ENCODE measurements at regions not wholly inside any gene's neighbourhood (a gene's known extent, or its start where the extent isn't known, plus 50 kb on each side); places are given as distances from the start of the nearest gene placed in this dataset.
"Not testable (repeated sequence)": the region's sequence is repeated elsewhere in the genome, so short reads cannot be mapped to it uniquely, and the experiment has no call there.

GRCh38 chr13:70523622-70524021 lies 415.4 kb upstream of the KLHL1 start:
- H3K4me3 ChIP-seq = no peak overlapping the region
- WGBS, 2 donors (ENCODE audit: low coverage in 1 of 2) = 56 to 65% methylated on average over 2 of the region's 2 CpGs
- no peak for DNase-seq
- in situ Hi-C loops (cut with MboI; ENCODE audit: low pct_ligation_motif_present in 1 of 4, low pct_unique_long_range_greater_than_20kb in 1 of 4, low sequenced_read_pairs in 3 of 4) (no loop called here), intact Hi-C loops (cut with DNase I; ENCODE audit: low total_unique reads) (no loop called here)
- no peak overlapping the region for H3K27ac ChIP-seq
- no peaks in the 10 kb centered on the region for H3K36me3 ChIP-seq
- no peaks in the 10 kb centered on the region for H3K4me1 ChIP-seq
- TF ChIP-seq EP300 (IDR thresholded peaks at IDR 0.05; ENCODE audit: low read depth) (no peak), POLR2A (IDR thresholded peaks at IDR 0.05) (no peak), POLR2AphosphoS5 (IDR thresholded peaks at IDR 0.05) (no peak)
- TF ChIP-seq, protein P1, sequence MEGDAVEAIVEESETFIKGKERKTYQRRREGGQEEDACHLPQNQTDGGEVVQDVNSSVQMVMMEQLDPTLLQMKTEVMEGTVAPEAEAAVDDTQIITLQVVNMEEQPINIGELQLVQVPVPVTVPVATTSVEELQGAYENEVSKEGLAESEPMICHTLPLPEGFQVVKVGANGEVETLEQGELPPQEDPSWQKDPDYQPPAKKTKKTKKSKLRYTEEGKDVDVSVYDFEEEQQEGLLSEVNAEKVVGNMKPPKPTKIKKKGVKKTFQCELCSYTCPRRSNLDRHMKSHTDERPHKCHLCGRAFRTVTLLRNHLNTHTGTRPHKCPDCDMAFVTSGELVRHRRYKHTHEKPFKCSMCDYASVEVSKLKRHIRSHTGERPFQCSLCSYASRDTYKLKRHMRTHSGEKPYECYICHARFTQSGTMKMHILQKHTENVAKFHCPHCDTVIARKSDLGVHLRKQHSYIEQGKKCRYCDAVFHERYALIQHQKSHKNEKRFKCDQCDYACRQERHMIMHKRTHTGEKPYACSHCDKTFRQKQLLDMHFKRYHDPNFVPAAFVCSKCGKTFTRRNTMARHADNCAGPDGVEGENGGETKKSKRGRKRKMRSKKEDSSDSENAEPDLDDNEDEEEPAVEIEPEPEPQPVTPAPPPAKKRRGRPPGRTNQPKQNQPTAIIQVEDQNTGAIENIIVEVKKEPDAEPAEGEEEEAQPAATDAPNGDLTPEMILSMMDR (IDR thresholded peaks at IDR 0.05) = no peak
- H3K9me3 ChIP-seq = no peaks in the 10 kb centered on the region
- no peaks in the 10 kb centered on the region for H3K27me3 ChIP-seq

- intact Hi-C loops (cut with DNase I; ENCODE audit: low total_unique reads) (no loop called here), in situ Hi-C loops (cut with MboI; ENCODE audit: low pct_ligation_motif_present in 1 of 4, low pct_unique_long_range_greater_than_20kb in 1 of 4, low sequenced_read_pairs in 3 of 4) (no loop called here)
- H3K27ac ChIP-seq = no peak overlapping the region
- H3K9me3 ChIP-seq = no peaks in the 10 kb centered on the region
- H3K4me1 ChIP-seq = no peaks in the 10 kb centered on the region
- WGBS, 2 donors (ENCODE audit: low coverage in 1 of 2) = 21 to 42% methylated on average over 2 of the region's 2 CpGs
- no peaks in the 10 kb centered on the region for H3K27me3 ChIP-seq
- DNase-seq = no peak
- TF ChIP-seq EP300 (IDR thresholded peaks at IDR 0.05; ENCODE audit: low read depth) (no peak), POLR2A (IDR thresholded peaks at IDR 0.05) (no peak), POLR2AphosphoS5 (IDR thresholded peaks at IDR 0.05) (no peak)
- TF ChIP-seq, protein P1 (IDR thresholded peaks at IDR 0.05) = no peak
- no peak overlapping the region for H3K4me3 ChIP-seq
- H3K36me3 ChIP-seq = no peaks in the 10 kb centered on the region
Observed at GRCh38 chr13:70520275-70521036, 412.2 kb upstream of the KLHL1 start.

- no peak for DNase-seq
- H3K9me3 ChIP-seq = no peaks in the 10 kb centered on the region
- in situ Hi-C loops (cut with MboI; ENCODE audit: low pct_ligation_motif_present in 1 of 4, low pct_unique_long_range_greater_than_20kb in 1 of 4, low sequenced_read_pairs in 3 of 4) = no loop called here
- H3K27ac ChIP-seq = no peak overlapping the region
- H3K27me3 ChIP-seq = no peaks in the 10 kb centered on the region
- intact Hi-C loops (cut with DNase I; ENCODE audit: low total_unique reads) = no loop called here
- 36 to 45% methylated on average over 2 of the region's 2 CpGs for WGBS, 2 donors (ENCODE audit: low coverage in 1 of 2)
- TF ChIP-seq POLR2AphosphoS5 (IDR thresholded peaks at IDR 0.05) (no peak), POLR2A (IDR thresholded peaks at IDR 0.05) (no peak), EP300 (IDR thresholded peaks at IDR 0.05; ENCODE audit: low read depth) (no peak)
- TF ChIP-seq, protein P1 (IDR thresholded peaks at IDR 0.05) = no peak
- no peaks in the 10 kb centered on the region for H3K36me3 ChIP-seq
- H3K4me1 ChIP-seq = no peaks in the 10 kb centered on the region
- no peak overlapping the region for H3K4me3 ChIP-seq
Observed at GRCh38 chr13:70518081-70518480, 409.8 kb upstream of the KLHL1 start.

DNA sequence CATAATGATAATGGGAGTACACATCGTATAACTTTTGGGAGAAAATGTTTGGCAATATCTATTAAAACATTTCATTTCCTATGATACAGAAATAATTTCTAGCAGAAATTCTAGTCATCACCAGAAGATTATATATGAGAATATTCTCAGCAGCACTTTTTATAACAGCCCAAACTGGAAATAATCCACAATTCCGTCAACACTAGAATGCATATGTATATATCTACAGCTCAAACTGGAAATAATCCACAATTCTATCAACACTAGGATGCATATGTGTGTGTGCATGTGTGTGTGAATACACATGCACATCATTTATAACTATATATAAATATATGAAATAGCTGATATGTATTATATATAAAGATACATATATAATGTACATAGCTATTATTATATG lies 408.0 kb upstream of the KLHL1 start:
- Histone ChIP-seq H3K9me3 (no peaks in the 10 kb centered on the region), H3K27me3 (no peaks in the 10 kb centered on the region), H3K36me3 (no peaks in the 10 kb centered on the region), H3K27ac (no peak overlapping the region), H3K4me3 (no peak overlapping the region), H3K4me1 (no peaks in the 10 kb centered on the region)
- in situ Hi-C loops (cut with MboI; ENCODE audit: low pct_ligation_motif_present in 1 of 4, low pct_unique_long_range_greater_than_20kb in 1 of 4, low sequenced_read_pairs in 3 of 4) = no loop called here
- no peak for DNase-seq
- TF ChIP-seq, protein P1 (IDR thresholded peaks at IDR 0.05) = no peak
- no peak for TF ChIP-seq EP300 (IDR thresholded peaks at IDR 0.05; ENCODE audit: low read depth)
- no peak for TF ChIP-seq POLR2AphosphoS5 (IDR thresholded peaks at IDR 0.05)
- no peak for TF ChIP-seq POLR2A (IDR thresholded peaks at IDR 0.05)
- intact Hi-C loops (cut with DNase I; ENCODE audit: low total_unique reads) = no loop called here
- WGBS, 2 donors (ENCODE audit: low coverage in 1 of 2) = 93 to 100% methylated on average over 2 of the region's 2 CpGs

GRCh38 chr13:70511861-70512417 lies 403.7 kb upstream of the KLHL1 start:
- H3K27ac ChIP-seq; DNase-seq; H3K27me3 ChIP-seq; H3K4me3 ChIP-seq; H3K36me3 ChIP-seq; H3K4me1 ChIP-seq; in situ Hi-C loops (cut with MboI; ENCODE audit: low pct_ligation_motif_present in 1 of 4, low pct_unique_long_range_greater_than_20kb in 1 of 4, low sequenced_read_pairs in 3 of 4); intact Hi-C loops (cut with DNase I; ENCODE audit: low total_unique reads); H3K9me3 ChIP-seq: not testable (repeated sequence)
- 93% methylated on average over 27 of the region's 40 CpGs; no CpG with 5 or more reads in 1 of the 2 donors for WGBS, 2 donors (ENCODE audit: low coverage in 1 of 2)
